GM19351 (cell line): ENCODE measurements at regions not wholly inside any gene's neighbourhood (a gene's known extent, or its start where the extent isn't known, plus 50 kb on each side); places are given as distances from the start of the nearest gene placed in this dataset.
"Not testable (repeated sequence)": the region's sequence is repeated elsewhere in the genome, so short reads cannot be mapped to it uniquely, and the experiment has no call there.

Experiments
- ATAC-seq: cut with Tn5 transposase; IDR thresholded peaks from one replicate; pipeline ENCODE4 v1.9.1; 2021; ENCODE audit warnings: mild to moderate bottlenecking, moderate library complexity; ENCODE audit not compliant: unreplicated experiment

- no peak for ATAC-seq
Measured at GRCh38 chr6:113068570-113068969, 721.4 kb downstream of the RFPL4B start.

GRCh38 chr6:113070681-113071080, 723.6 kb downstream of the RFPL4B start:
- not testable (repeated sequence) for ATAC-seq

DNA sequence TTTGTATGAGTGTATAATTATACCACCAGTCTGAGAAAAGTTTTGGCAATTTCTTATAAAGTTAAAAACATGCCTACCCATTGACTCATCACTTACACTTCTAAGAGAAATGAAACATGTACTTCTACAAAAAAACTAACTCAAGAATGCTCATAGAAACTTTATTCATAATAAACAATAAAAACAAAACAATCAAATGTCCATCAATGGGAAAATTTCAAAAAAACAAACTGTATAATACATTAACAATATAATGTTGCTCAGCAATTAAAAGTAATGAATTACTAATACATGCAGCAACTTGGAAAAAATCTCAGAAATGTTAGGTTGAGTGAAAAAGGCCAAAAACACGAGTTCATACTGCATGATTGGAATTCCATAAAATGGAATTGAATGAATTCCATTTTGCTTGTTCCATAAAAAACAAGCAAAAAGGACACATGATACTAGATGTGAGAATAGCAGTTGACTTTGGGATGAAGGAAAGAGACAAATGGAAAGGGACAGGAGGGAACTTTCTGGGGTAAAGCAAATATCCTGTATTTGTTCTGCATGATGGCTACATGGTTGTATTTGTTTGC, 726.6 kb downstream of the RFPL4B start:
- ATAC-seq: no peak

- ATAC-seq: no peak
Measured at GRCh38 chr6:113076116-113076515, 729.0 kb downstream of the RFPL4B start.

DNA sequence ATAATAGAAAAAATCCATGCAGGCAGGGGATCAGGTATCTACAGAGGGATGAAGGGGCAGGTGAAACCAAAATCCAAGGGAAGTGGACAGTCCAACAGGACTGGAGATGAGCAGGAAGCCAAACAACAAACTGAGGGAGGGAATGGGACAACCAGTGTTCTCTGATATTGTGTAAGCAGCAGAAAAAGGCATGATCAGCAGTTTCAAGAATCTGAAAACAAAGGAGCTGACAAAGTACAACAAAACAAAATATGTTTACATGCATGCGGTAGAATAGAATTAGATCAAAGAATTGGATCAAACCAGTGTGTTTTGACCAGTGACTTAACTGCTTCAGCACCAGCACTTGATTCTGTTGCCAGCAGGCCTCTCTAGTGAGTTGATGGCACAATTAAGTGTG, 729.7 kb downstream of the RFPL4B start:
- no peak for ATAC-seq

DNA sequence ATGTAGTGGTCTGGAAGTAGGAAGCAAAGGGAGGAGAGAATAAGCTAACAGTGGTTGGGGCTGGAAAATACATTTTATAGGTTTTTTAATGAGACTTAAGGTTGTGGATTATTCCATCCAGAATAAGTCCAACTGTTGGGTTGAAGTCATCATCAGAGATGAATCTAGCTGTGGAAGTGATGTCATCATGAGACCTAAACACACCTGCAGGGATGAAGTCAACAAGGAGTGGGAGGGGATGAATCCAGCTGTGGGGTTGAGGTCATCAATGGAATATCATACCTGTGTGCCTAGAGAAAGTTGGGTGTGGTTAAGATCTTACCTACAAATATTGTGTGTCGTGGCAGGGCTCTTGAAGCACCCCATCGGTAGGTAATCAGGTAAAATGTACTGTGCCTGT, 730.7 kb downstream of the RFPL4B start:
- no peak for ATAC-seq

- no peak for ATAC-seq
Measured at GRCh38 chr6:113078791-113079190, 731.7 kb downstream of the RFPL4B start.

GRCh38 chr6:113082745-113083144, 735.6 kb downstream of the RFPL4B start:
- no peak for ATAC-seq

- no peak for ATAC-seq
Measured at GRCh38 chr6:113083947-113084346, 736.8 kb downstream of the RFPL4B start.

- ATAC-seq: no peak
Measured at GRCh38 chr6:113089056-113089455, 741.9 kb downstream of the RFPL4B start.

DNA sequence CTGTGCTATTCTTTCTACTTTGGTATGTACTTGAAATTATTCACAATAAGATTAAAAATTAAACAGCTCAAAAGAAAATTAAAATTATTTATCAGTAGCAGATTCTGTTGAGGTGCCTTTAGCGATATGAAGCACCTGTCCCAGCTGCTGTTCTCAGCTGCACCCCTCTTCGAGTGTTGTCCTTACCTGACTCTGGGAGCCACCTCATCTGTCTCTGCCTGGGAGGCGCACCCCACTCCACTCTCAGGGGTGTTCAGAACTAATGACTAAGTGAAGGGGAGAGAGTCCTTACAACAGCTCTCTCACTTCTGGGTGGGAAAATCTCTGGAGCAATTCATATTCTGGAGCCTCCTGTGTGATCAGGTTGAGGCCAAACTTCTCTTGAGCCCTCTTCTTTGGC, 745.7 kb downstream of the RFPL4B start:
- no peak for ATAC-seq

GRCh38 chr6:113094779-113095178, 747.6 kb downstream of the RFPL4B start:
- ATAC-seq: no peak

GRCh38 chr6:113095841-113096240, 748.7 kb downstream of the RFPL4B start:
- ATAC-seq: no peak

- ATAC-seq: no peak
Measured at GRCh38 chr6:113102761-113103160, 754.4 kb upstream of the MARCKS start.

- ATAC-seq: peak; percentile 49
Measured at GRCh38 chr6:113103634-113104361, 753.3 kb upstream of the MARCKS start.

- no peak for ATAC-seq
Measured at GRCh38 chr6:113104541-113104940, 752.6 kb upstream of the MARCKS start.

DNA sequence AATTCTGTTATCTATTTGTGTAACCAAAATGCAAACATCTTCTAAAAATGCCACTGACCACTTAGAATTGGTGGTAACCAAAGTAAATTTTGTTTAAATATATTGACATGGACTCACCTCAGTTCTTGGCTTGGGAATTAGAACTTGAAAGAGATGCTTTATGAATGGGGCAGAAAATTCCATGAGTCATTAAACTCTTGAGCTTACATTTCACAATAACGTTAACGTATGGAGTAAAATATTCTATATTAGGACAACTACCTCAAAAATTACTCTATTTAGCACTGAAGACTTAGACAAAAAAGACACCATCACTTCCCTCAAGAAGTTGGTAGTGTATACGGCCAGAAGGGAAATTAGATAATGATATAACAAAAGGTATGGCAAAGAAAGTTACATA, 752.2 kb upstream of the MARCKS start:
- no peak for ATAC-seq

- ATAC-seq: no peak
Measured at GRCh38 chr6:113110211-113110610, 746.9 kb upstream of the MARCKS start.

GRCh38 chr6:113111550-113111949, 745.6 kb upstream of the MARCKS start:
- no peak for ATAC-seq

- no peak for ATAC-seq
Measured at GRCh38 chr6:113112086-113112485, 745.1 kb upstream of the MARCKS start.

GRCh38 chr6:113115196-113115595, 741.9 kb upstream of the MARCKS start:
- ATAC-seq: no peak

DNA sequence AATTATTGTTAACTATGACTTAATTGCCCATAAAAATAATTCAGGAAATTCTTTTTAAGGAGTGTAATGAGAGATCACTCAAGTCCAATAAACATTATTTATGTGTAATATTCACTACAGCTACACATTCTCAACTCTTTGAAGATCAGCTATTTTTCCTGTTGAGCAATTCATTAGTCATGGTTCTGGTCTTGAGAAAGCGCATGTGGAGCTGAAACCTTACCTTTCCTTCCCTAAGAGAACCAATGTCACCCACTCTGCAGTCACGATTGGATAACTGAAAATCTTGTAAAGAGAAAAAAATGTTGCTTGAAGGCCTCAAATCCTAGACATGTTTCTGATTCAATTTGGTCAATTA, 736.9 kb upstream of the MARCKS start:
- ATAC-seq: no peak
